ENCODE measurements at regions not wholly inside any gene's neighbourhood (a gene's known extent, or its start where the extent isn't known, plus 50 kb on each side); places are given as distances from the start of the nearest gene placed in this dataset.

GRCh38 chr9:82605657-82606031 lies 457.3 kb downstream of the RASEF start:
- no peaks in the 10 kb centered on the region for H3K79me2 ChIP-seq (replicated peaks; ENCODE audit: insufficient read depth, low read length)
- no peak overlapping the region for H3K9ac ChIP-seq (ENCODE audit: low read length)
- H3K4me3 ChIP-seq (ENCODE audit: low read length), result no peak overlapping the region
- H3K9me3 ChIP-seq (ENCODE audit: low read length), result no peaks in the 10 kb centered on the region
- H3K9me2 ChIP-seq (ENCODE audit: insufficient read depth, low read length), result no peaks in the 10 kb centered on the region
- no peaks in the 10 kb centered on the region for H3F3A ChIP-seq (ENCODE audit: insufficient read depth, low read length, poor library complexity, severe bottlenecking)
- H3K27me3 ChIP-seq (ENCODE audit: insufficient read depth, low read depth, low read length), result no peaks in the 10 kb centered on the region
- no peak overlapping the region for H3K4me2 ChIP-seq (ENCODE audit: low read length)
- H3K36me3 ChIP-seq (ENCODE audit: insufficient read depth, low read length), result no peaks in the 10 kb centered on the region
- TF ChIP-seq, protein P1, sequence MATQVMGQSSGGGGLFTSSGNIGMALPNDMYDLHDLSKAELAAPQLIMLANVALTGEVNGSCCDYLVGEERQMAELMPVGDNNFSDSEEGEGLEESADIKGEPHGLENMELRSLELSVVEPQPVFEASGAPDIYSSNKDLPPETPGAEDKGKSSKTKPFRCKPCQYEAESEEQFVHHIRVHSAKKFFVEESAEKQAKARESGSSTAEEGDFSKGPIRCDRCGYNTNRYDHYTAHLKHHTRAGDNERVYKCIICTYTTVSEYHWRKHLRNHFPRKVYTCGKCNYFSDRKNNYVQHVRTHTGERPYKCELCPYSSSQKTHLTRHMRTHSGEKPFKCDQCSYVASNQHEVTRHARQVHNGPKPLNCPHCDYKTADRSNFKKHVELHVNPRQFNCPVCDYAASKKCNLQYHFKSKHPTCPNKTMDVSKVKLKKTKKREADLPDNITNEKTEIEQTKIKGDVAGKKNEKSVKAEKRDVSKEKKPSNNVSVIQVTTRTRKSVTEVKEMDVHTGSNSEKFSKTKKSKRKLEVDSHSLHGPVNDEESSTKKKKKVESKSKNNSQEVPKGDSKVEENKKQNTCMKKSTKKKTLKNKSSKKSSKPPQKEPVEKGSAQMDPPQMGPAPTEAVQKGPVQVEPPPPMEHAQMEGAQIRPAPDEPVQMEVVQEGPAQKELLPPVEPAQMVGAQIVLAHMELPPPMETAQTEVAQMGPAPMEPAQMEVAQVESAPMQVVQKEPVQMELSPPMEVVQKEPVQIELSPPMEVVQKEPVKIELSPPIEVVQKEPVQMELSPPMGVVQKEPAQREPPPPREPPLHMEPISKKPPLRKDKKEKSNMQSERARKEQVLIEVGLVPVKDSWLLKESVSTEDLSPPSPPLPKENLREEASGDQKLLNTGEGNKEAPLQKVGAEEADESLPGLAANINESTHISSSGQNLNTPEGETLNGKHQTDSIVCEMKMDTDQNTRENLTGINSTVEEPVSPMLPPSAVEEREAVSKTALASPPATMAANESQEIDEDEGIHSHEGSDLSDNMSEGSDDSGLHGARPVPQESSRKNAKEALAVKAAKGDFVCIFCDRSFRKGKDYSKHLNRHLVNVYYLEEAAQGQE (IDR thresholded peaks at IDR 0.05; ENCODE audit: borderline replicate concordance), result no peak
- TF ChIP-seq TAF1 (IDR thresholded peaks at IDR 0.05; ENCODE audit: low read depth), result no peak
- TF ChIP-seq, protein P2, sequence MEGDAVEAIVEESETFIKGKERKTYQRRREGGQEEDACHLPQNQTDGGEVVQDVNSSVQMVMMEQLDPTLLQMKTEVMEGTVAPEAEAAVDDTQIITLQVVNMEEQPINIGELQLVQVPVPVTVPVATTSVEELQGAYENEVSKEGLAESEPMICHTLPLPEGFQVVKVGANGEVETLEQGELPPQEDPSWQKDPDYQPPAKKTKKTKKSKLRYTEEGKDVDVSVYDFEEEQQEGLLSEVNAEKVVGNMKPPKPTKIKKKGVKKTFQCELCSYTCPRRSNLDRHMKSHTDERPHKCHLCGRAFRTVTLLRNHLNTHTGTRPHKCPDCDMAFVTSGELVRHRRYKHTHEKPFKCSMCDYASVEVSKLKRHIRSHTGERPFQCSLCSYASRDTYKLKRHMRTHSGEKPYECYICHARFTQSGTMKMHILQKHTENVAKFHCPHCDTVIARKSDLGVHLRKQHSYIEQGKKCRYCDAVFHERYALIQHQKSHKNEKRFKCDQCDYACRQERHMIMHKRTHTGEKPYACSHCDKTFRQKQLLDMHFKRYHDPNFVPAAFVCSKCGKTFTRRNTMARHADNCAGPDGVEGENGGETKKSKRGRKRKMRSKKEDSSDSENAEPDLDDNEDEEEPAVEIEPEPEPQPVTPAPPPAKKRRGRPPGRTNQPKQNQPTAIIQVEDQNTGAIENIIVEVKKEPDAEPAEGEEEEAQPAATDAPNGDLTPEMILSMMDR (IDR thresholded peaks at IDR 0.05; ENCODE audit: poor library complexity, severe bottlenecking), result no peak
- no peak for TF ChIP-seq POLR2AphosphoS5 (IDR thresholded peaks at IDR 0.05)
- TF ChIP-seq SMC3 (conservative IDR thresholded peaks at IDR 0.05; ENCODE audit: poor library complexity), result no peak
- TF ChIP-seq EP300 (conservative IDR thresholded peaks at IDR 0.05; ENCODE audit: poor library complexity, severe bottlenecking), result no peak
- no peak for TF ChIP-seq EZH2 (IDR thresholded peaks at IDR 0.05; ENCODE audit: borderline replicate concordance, insufficient read depth, low read length, poor library complexity, severe bottlenecking)
- no peak overlapping the region for H3K27ac ChIP-seq (ENCODE audit: low read length)
- H2AFZ ChIP-seq (ENCODE audit: low read depth, low read length), result no peak overlapping the region
- H4K20me1 ChIP-seq (ENCODE audit: insufficient read depth), result no peaks in the 10 kb centered on the region

GRCh38 chr9:82606071-82606470 lies 456.9 kb downstream of the RASEF start:
- H3K27me3 ChIP-seq (ENCODE audit: insufficient read depth, low read depth, low read length), result no peaks in the 10 kb centered on the region
- no peaks in the 10 kb centered on the region for H3K79me2 ChIP-seq (replicated peaks; ENCODE audit: insufficient read depth, low read length)
- H3K9me3 ChIP-seq (ENCODE audit: low read length), result no peaks in the 10 kb centered on the region
- no peak overlapping the region for H3K4me2 ChIP-seq (ENCODE audit: low read length)
- H3K9ac ChIP-seq (ENCODE audit: low read length), result no peak overlapping the region
- H3K9me2 ChIP-seq (ENCODE audit: insufficient read depth, low read length), result no peaks in the 10 kb centered on the region
- no peaks in the 10 kb centered on the region for H3K36me3 ChIP-seq (ENCODE audit: insufficient read depth, low read length)
- no peaks in the 10 kb centered on the region for H4K20me1 ChIP-seq (ENCODE audit: insufficient read depth)
- H2AFZ ChIP-seq (ENCODE audit: low read depth, low read length), result no peak overlapping the region
- no peaks in the 10 kb centered on the region for H3F3A ChIP-seq (ENCODE audit: insufficient read depth, low read length, poor library complexity, severe bottlenecking)
- TF ChIP-seq, protein P1 (IDR thresholded peaks at IDR 0.05; ENCODE audit: borderline replicate concordance), result no peak
- TF ChIP-seq POLR2AphosphoS5 (IDR thresholded peaks at IDR 0.05) (no peak), EZH2 (IDR thresholded peaks at IDR 0.05; ENCODE audit: borderline replicate concordance, insufficient read depth, low read length, poor library complexity, severe bottlenecking) (no peak), MXI1 (conservative IDR thresholded peaks at IDR 0.05; ENCODE audit: poor library complexity, severe bottlenecking) (no peak), SMC3 (conservative IDR thresholded peaks at IDR 0.05; ENCODE audit: poor library complexity) (no peak), TAF1 (IDR thresholded peaks at IDR 0.05; ENCODE audit: low read depth) (no peak), EP300 (conservative IDR thresholded peaks at IDR 0.05; ENCODE audit: poor library complexity, severe bottlenecking) (no peak)
- TF ChIP-seq, protein P2 (IDR thresholded peaks at IDR 0.05; ENCODE audit: poor library complexity, severe bottlenecking), result no peak
- H3K27ac ChIP-seq (ENCODE audit: low read length), result no peak overlapping the region
- no peak overlapping the region for H3K4me3 ChIP-seq (ENCODE audit: low read length)
